K562 (cell line): ENCODE measurements at regions not wholly inside any gene's neighbourhood (a gene's known extent, or its start where the extent isn't known, plus 50 kb on each side); places are given as distances from the start of the nearest gene placed in this dataset.

Experiments
- ATAC-seq: fragments of 200-7000 bp; cut with Tn5 transposase; 3 replicates; pipeline ENCODE4 v1.9.1; 2020; ENCODE audit warnings: moderate library complexity
- BruUV-seq: library from RNA; stranded (reverse); fragments of 400-500 nt; replicated peaks from 2 replicates; lab custom pipeline; 2021; lab: Mats Ljungman, UMichigan
- CTCF ChIA-PET: fragments of 300-600 bp; formaldehyde crosslinking; extraction: SDS; loops from one replicate; lab custom pipeline; 2021; ENCODE audit warnings: low intra/inter-chr PET ratio; lab: Yijun Ruan, JAX
- POLR2A ChIA-PET: fragments of 300-600, 350-650 bp; sonication (Branson Sonifier 250); formaldehyde crosslinking; extraction: SDS; loops from one replicate; lab custom pipeline; 2021; ENCODE audit warnings: antibody characterized with exemption, inconsistent platforms; lab: Yijun Ruan, JAX
- DNase-seq, 4 experiments: peaks; one replicate each; pipeline versions ENCODE4 v3.0.0 to v3.0.0-alpha.2; 2011 to 2018; ENCODE audit warnings: low spot score in 3 of 4, mixed read lengths in 3 of 4; ENCODE audit errors: extremely low read depth in 1 of 4
- FAIRE-seq: peaks from 2 replicates; lab custom pipeline; 2011; peaks lifted over from hg19 to GRCh38; lab: Jason Lieb, UNC
- H2AFZ ChIP-seq: 2 replicates; pipeline ENCODE4 v1.6.0; 2011; ENCODE audit warnings: low read depth, low read length, control low read depth, inconsistent platforms
- H3K27ac ChIP-seq: fragments of 200-600 bp; 3 replicates; pipeline ENCODE4 v1.8.0; 2011; ENCODE audit warnings: low read depth, mild to moderate bottlenecking, control low read depth, inconsistent platforms, low read length, moderate library complexity, mixed read lengths; ENCODE audit errors: extremely low read depth
- H3K27me3 ChIP-seq, 2 experiments: fragments of 300-600 bp in 1 of 2; 2 replicates in 1 of 2; 3 replicates in 1 of 2; pipeline versions ENCODE4 v1.6.0 to v1.8.0; 2011; ENCODE audit warnings: inconsistent platforms in 2 of 2, low read length in 2 of 2, mild to moderate bottlenecking in 1 of 2, mixed read lengths in 1 of 2, moderate library complexity in 1 of 2; ENCODE audit not compliant: control insufficient read depth in 2 of 2, insufficient read depth in 2 of 2
- H3K36me3 ChIP-seq: fragments of 300-600 bp; 3 replicates; pipeline ENCODE4 v1.8.0; 2011; ENCODE audit warnings: mild to moderate bottlenecking, low read length, inconsistent platforms; ENCODE audit not compliant: control insufficient read depth, insufficient read depth
- H3K4me1 ChIP-seq, 2 experiments: fragments of 200-600 bp in 1 of 2; replicated peaks in 1 of 2; 2 replicates in 1 of 2; 3 replicates in 1 of 2; pipeline versions ENCODE4 v1.5.1 to v1.8.0; 2011; ENCODE audit warnings: inconsistent platforms in 2 of 2, low read length in 2 of 2, mild to moderate bottlenecking in 1 of 2, mixed read lengths in 1 of 2, moderate library complexity in 1 of 2; ENCODE audit not compliant: control insufficient read depth in 2 of 2, insufficient read depth in 2 of 2
- H3K4me2 ChIP-seq: 2 replicates; pipeline ENCODE4 v1.6.1; 2011; ENCODE audit warnings: low read length, control low read depth, inconsistent platforms, mixed read lengths; ENCODE audit not compliant: insufficient read depth
- H3K4me3 ChIP-seq: fragments of 200-600 bp; sonication (generic), shearing (Covaris generic); 2 replicates; pipeline ENCODE4 v1.5.1; 2016; ENCODE audit warnings: control low read depth, inconsistent platforms
- H3K79me2 ChIP-seq: fragments of 200-600 bp; 3 replicates; pipeline ENCODE4 v1.8.0; 2011; ENCODE audit warnings: low read length, inconsistent platforms; ENCODE audit not compliant: control insufficient read depth, insufficient read depth
- H3K9ac ChIP-seq, 2 experiments: 2 replicates each; pipeline versions ENCODE4 v1.6.0 to v1.6.1; 2011; ENCODE audit warnings: low read depth in 2 of 2, low read length in 2 of 2, control low read depth in 1 of 2, inconsistent platforms in 1 of 2, mild to moderate bottlenecking in 1 of 2, mixed read lengths in 1 of 2; ENCODE audit not compliant: insufficient read depth in 1 of 2
- H3K9me1 ChIP-seq: one replicate; pipeline ENCODE4 v1.6.0; 2011; ENCODE audit warnings: inconsistent platforms, mild to moderate bottlenecking, low read length, moderate library complexity; ENCODE audit not compliant: control insufficient read depth, insufficient read depth
- H3K9me3 ChIP-seq: replicated peaks from 2 replicates; pipeline ENCODE4 v1.5.1; 2011; ENCODE audit warnings: low read depth, low read length, inconsistent platforms; ENCODE audit not compliant: control insufficient read depth, insufficient read depth
- H4K20me1 ChIP-seq: replicated peaks from 2 replicates; pipeline ENCODE4 v1.6.1; 2011; ENCODE audit warnings: low read length, inconsistent platforms, mixed read lengths; ENCODE audit not compliant: control insufficient read depth, insufficient read depth
- AFF1 ChIP-seq, 2 experiments: fragments of 450-650 bp; IDR thresholded peaks; 2 replicates each; pipeline ENCODE4 v1.6.1; 2018; ENCODE audit warnings: mild to moderate bottlenecking in 2 of 2, low read depth in 1 of 2; ENCODE audit not compliant: partially characterized antibody in 2 of 2
- ATF7 ChIP-seq: fragments of 450-650 bp; IDR thresholded peaks from 2 replicates; pipeline ENCODE4 v1.7.1; 2014; ENCODE audit warnings: mild to moderate bottlenecking, moderate library complexity
- DMBX1 ChIP-seq: fragments of 250-450 bp; sonication (Bioruptor Pico); IDR thresholded peaks from 2 replicates; pipeline ENCODE4 v1.8.0; 2022; ENCODE audit warnings: inconsistent platforms, mild to moderate bottlenecking, moderate library complexity, borderline replicate concordance
- EHMT2 ChIP-seq: fragments of 450-650 bp; IDR thresholded peaks from 2 replicates; pipeline ENCODE4 v1.6.1; 2018; ENCODE audit warnings: antibody characterized with exemption
- GABPB1 ChIP-seq: sonication (generic); formaldehyde crosslinking; IDR thresholded peaks from 2 replicates; pipeline ENCODE4 v1.8.0; 2022; ENCODE audit warnings: mild to moderate bottlenecking, missing genetic modification reagents
- HDAC2 ChIP-seq: fragments of 450-650 bp; IDR thresholded peaks from 2 replicates; pipeline ENCODE4 v1.6.1; 2016; ENCODE audit warnings: mild to moderate bottlenecking
- L3MBTL2 ChIP-seq: fragments of 450-650 bp; IDR thresholded peaks from 2 replicates; pipeline ENCODE4 v1.6.1; 2016; ENCODE audit warnings: mild to moderate bottlenecking, moderate library complexity
- NRF1 ChIP-seq, 2 experiments: fragments of 450-650 bp; IDR thresholded peaks in 1 of 2; conservative IDR thresholded peaks in 1 of 2; 2 replicates each; pipeline ENCODE4 v1.6.1; 2014; ENCODE audit warnings: mild to moderate bottlenecking in 2 of 2
- USF2 ChIP-seq: sonication (generic); formaldehyde crosslinking; IDR thresholded peaks from 2 replicates; pipeline ENCODE4 v1.5.0; 2020; ENCODE audit warnings: missing genetic modification reagents
- ZBTB34 ChIP-seq: fragments of 250-450 bp; sonication (Bioruptor Pico); IDR thresholded peaks from 2 replicates; pipeline ENCODE4 v1.8.0; 2021; ENCODE audit warnings: mild to moderate bottlenecking, moderate library complexity
- WGBS: fragments of 100-300 bp; shearing (Covaris generic); methylation state at CpG from one replicate; pipeline ENCODE4 v1.1.6; 2016; ENCODE audit warnings: low coverage, mixed read lengths; ENCODE audit not compliant: insufficient coverage; ENCODE audit errors: missing lambda C conversion rate; 5-methylcytosine and 5-hydroxymethylcytosine counted together
- in situ Hi-C: fragments of 300-500 bp; cut with MboI; formaldehyde crosslinking; loops from 4 replicates; pipeline ENCODE4 v1.15.0; 2018; ENCODE audit warnings: inconsistent platforms, mixed read lengths
- intact Hi-C: fragments of 100-400 bp; cut with micrococcal nuclease; formaldehyde crosslinking; loops from 2 replicates; pipeline ENCODE4 v1.14.2; 2022

- Histone ChIP-seq H3K4me3 (no peak overlapping the region), H3K9me3 (peaks cover 2% of the 10 kb centered on the region; the same call in 1 of the 2 replicates), H3K79me2 (no peaks in the 10 kb centered on the region), H3K27ac (no peak overlapping the region), H4K20me1 (no peaks in the 10 kb centered on the region), H3K27me3 (no peaks in the 10 kb centered on the region), H3K4me2 (no peak overlapping the region), H3K9me1 (no peaks in the 10 kb centered on the region), H2AFZ (no peak overlapping the region), H3K36me3 (no peaks in the 10 kb centered on the region), H3K9ac (no peak overlapping the region), H3K4me1 (no peaks in the 10 kb centered on the region)
- no peak for ATAC-seq
- ChIA-PET CTCF (no interaction called here), POLR2A (no interaction called here)
- 0% methylated on average over 3 of the region's 3 CpGs for WGBS
- in situ Hi-C loops (no loop called here), intact Hi-C loops (no loop called here)
- no peak for DNase-seq
- TF ChIP-seq AFF1 (IDR thresholded peaks at IDR 0.05; ENCODE audit: low read depth in 1 of 2, partially characterized antibody in 2 of 2): no peak
- no TSS peak for BruUV-seq
- FAIRE-seq: no peak
Observed at GRCh38 chr7:9557853-9558252, 1124.4 kb downstream of the NXPH1 start.

GRCh38 chr7:9575716-9576115 is 1142.3 kb downstream of the NXPH1 start:
- Histone ChIP-seq H4K20me1 (no peaks in the 10 kb centered on the region), H3K27ac (no peak overlapping the region), H3K27me3 (no peaks in the 10 kb centered on the region), H2AFZ (no peak overlapping the region), H3K9me1 (no peaks in the 10 kb centered on the region), H3K4me3 (no peak overlapping the region), H3K4me2 (no peak overlapping the region), H3K9me3 (no peaks in the 10 kb centered on the region), H3K9ac (no peak overlapping the region), H3K79me2 (no peaks in the 10 kb centered on the region), H3K4me1 (no peaks in the 10 kb centered on the region), H3K36me3 (no peaks in the 10 kb centered on the region)
- intact Hi-C loops: no loop called here
- in situ Hi-C loops: no loop called here
- WGBS: 8% methylated on average over 1 of the region's 1 CpG
- DNase-seq (no peak), ATAC-seq (no peak), FAIRE-seq (no peak)
- CTCF ChIA-PET: no interaction called here
- no TSS peak for BruUV-seq
- POLR2A ChIA-PET: no interaction called here
- no peak for TF ChIP-seq USF2 (CRISPR knock-in tag)
- TF ChIP-seq L3MBTL2: no peak
- TF ChIP-seq DMBX1 (CRISPR knock-in tag): no peak
- TF ChIP-seq EHMT2: no peak
- TF ChIP-seq NRF1 (conservative IDR thresholded peaks at IDR 0.05 in 1 of 2, IDR thresholded peaks at IDR 0.05 in 1 of 2): no peak
- TF ChIP-seq ZBTB34: no peak
- TF ChIP-seq GABPB1 (CRISPR knock-in tag): no peak
- no peak for TF ChIP-seq HDAC2
- no peak for TF ChIP-seq ATF7
